B cell (primary cell): ENCODE measurements at regions not wholly inside any gene's neighbourhood (a gene's known extent, or its start where the extent isn't known, plus 50 kb on each side); places are given as distances from the start of the nearest gene placed in this dataset.

Source experiments
- EZH2 ChIP-seq: IDR thresholded peaks from 2 replicates; pipeline ENCODE4 v1.6.1; 2012; ENCODE audit warnings: borderline replicate concordance, low read depth, mild to moderate bottlenecking, moderate library complexity, low read length; ENCODE audit not compliant: insufficient read depth, poor library complexity, severe bottlenecking
- TF ChIP-seq, protein P1 (sequence below): fragments of 200-600 bp; IDR thresholded peaks from one replicate; pipeline ENCODE4 v1.8.0; 2022; ENCODE audit warnings: antibody characterized with exemption, mild to moderate bottlenecking

DNA sequence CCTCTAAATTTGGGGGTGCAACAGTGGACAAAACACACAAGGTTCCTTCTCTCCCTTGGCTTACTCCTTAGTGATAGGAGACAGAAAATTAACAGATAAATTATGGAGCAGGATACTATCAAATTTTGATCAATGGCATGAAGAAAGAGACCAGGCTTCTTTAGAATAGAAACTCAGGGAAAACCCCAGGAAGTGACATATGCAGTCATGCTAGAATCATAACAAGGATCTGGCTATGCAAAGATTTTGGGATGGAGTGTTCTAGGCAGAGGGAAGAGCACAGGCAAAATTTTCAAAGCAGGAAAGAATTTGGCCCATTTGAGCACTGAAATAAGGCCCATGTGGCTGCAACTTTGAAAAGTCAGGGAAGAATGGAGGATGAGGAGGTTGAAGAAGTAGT lies 182.3 kb upstream of the PLEKHG7 start:
- TF ChIP-seq, protein P1, sequence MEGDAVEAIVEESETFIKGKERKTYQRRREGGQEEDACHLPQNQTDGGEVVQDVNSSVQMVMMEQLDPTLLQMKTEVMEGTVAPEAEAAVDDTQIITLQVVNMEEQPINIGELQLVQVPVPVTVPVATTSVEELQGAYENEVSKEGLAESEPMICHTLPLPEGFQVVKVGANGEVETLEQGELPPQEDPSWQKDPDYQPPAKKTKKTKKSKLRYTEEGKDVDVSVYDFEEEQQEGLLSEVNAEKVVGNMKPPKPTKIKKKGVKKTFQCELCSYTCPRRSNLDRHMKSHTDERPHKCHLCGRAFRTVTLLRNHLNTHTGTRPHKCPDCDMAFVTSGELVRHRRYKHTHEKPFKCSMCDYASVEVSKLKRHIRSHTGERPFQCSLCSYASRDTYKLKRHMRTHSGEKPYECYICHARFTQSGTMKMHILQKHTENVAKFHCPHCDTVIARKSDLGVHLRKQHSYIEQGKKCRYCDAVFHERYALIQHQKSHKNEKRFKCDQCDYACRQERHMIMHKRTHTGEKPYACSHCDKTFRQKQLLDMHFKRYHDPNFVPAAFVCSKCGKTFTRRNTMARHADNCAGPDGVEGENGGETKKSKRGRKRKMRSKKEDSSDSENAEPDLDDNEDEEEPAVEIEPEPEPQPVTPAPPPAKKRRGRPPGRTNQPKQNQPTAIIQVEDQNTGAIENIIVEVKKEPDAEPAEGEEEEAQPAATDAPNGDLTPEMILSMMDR, result no peak
- TF ChIP-seq EZH2, result no peak
